KMS-11 (cell line): ENCODE measurements at regions not wholly inside any gene's neighbourhood (a gene's known extent, or its start where the extent isn't known, plus 50 kb on each side); places are given as distances from the start of the nearest gene placed in this dataset.

ENCODE experiments used
- H2AFZ ChIP-seq: fragments of 200-600 bp; sonication (generic); 2 replicates; pipeline ENCODE4 v1.6.1; 2016; ENCODE audit warnings: antibody characterized with exemption, mixed run types, low read depth
- H3K27ac ChIP-seq: fragments of 200-600 bp; sonication (generic); 2 replicates; pipeline ENCODE4 v1.6.1; 2016; ENCODE audit warnings: mild to moderate bottlenecking, mixed run types
- H3K27me3 ChIP-seq: fragments of 200-600 bp; sonication (generic); 2 replicates; pipeline ENCODE4 v1.6.1; 2017; ENCODE audit warnings: mild to moderate bottlenecking, low read depth, mixed run types, moderate library complexity; ENCODE audit not compliant: insufficient read depth
- H3K36me3 ChIP-seq: fragments of 200-600 bp; sonication (generic); 2 replicates; pipeline ENCODE4 v1.6.1; 2017; ENCODE audit warnings: mild to moderate bottlenecking, mixed run types; ENCODE audit not compliant: insufficient read depth
- H3K4me1 ChIP-seq: fragments of 200-600 bp; sonication (generic); 2 replicates; pipeline ENCODE4 v1.6.1; 2016; ENCODE audit warnings: mild to moderate bottlenecking, low read depth, mixed run types; ENCODE audit not compliant: poor library complexity, severe bottlenecking
- H3K4me2 ChIP-seq: fragments of 200-600 bp; sonication (generic); 2 replicates; pipeline ENCODE4 v1.7.0; 2016; ENCODE audit warnings: mild to moderate bottlenecking, mixed run types
- H3K4me3 ChIP-seq: fragments of 200-600 bp; sonication (generic); IDR thresholded peaks from 2 replicates; pipeline ENCODE4 v1.6.1; 2017; ENCODE audit warnings: low read depth, low read length, mixed read lengths; ENCODE audit not compliant: insufficient read depth
- H3K79me2 ChIP-seq: fragments of 200-600 bp; sonication (generic); 2 replicates; pipeline ENCODE4 v1.6.1; 2016; ENCODE audit warnings: low read depth, mixed run types; ENCODE audit not compliant: insufficient read depth
- H3K9ac ChIP-seq: fragments of 200-600 bp; sonication (generic); 2 replicates; pipeline ENCODE4 v1.6.1; 2016; ENCODE audit warnings: mild to moderate bottlenecking, mixed run types
- H4K20me1 ChIP-seq: fragments of 200-600 bp; sonication (generic); 2 replicates; pipeline ENCODE4 v1.6.1; 2016; ENCODE audit warnings: mild to moderate bottlenecking, mixed run types; ENCODE audit not compliant: insufficient read depth
- TF ChIP-seq, protein P1 (sequence below): fragments of 200-600 bp; sonication (generic); conservative IDR thresholded peaks from 2 replicates; pipeline ENCODE4 v1.6.1; 2017; ENCODE audit warnings: low read depth, mild to moderate bottlenecking, antibody characterized with exemption, low read length, moderate library complexity, mixed read lengths

DNA sequence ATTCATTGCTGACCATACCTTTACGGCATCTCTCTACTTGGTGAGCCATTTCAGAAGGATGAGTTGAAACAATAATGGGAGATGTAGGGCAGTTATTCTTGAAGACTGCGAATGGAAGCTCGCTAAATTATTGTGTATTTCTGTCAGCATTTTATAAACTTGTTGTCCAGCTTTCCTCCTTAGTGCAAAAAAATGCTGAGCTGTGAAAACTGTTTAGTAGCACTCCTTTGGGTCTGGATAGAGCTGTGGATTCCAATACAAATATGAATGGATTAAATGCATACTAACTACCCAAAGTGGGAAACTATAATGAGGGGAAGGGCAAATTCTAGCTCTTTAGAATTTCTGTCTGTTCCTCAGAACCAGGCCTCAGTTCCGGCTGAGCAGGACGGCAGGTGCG lies 461.6 kb downstream of the TXNL1 start:
- Histone ChIP-seq H4K20me1 (no peaks in the 10 kb centered on the region), H3K27me3 (no peaks in the 10 kb centered on the region), H2AFZ (no peak overlapping the region), H3K4me3 (no peak overlapping the region), H3K27ac (no peak overlapping the region), H3K79me2 (no peaks in the 10 kb centered on the region), H3K4me2 (no peak overlapping the region), H3K36me3 (no peaks in the 10 kb centered on the region), H3K4me1 (no peaks in the 10 kb centered on the region), H3K9ac (no peak overlapping the region)
- TF ChIP-seq, protein P1, sequence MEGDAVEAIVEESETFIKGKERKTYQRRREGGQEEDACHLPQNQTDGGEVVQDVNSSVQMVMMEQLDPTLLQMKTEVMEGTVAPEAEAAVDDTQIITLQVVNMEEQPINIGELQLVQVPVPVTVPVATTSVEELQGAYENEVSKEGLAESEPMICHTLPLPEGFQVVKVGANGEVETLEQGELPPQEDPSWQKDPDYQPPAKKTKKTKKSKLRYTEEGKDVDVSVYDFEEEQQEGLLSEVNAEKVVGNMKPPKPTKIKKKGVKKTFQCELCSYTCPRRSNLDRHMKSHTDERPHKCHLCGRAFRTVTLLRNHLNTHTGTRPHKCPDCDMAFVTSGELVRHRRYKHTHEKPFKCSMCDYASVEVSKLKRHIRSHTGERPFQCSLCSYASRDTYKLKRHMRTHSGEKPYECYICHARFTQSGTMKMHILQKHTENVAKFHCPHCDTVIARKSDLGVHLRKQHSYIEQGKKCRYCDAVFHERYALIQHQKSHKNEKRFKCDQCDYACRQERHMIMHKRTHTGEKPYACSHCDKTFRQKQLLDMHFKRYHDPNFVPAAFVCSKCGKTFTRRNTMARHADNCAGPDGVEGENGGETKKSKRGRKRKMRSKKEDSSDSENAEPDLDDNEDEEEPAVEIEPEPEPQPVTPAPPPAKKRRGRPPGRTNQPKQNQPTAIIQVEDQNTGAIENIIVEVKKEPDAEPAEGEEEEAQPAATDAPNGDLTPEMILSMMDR, result no peak

DNA sequence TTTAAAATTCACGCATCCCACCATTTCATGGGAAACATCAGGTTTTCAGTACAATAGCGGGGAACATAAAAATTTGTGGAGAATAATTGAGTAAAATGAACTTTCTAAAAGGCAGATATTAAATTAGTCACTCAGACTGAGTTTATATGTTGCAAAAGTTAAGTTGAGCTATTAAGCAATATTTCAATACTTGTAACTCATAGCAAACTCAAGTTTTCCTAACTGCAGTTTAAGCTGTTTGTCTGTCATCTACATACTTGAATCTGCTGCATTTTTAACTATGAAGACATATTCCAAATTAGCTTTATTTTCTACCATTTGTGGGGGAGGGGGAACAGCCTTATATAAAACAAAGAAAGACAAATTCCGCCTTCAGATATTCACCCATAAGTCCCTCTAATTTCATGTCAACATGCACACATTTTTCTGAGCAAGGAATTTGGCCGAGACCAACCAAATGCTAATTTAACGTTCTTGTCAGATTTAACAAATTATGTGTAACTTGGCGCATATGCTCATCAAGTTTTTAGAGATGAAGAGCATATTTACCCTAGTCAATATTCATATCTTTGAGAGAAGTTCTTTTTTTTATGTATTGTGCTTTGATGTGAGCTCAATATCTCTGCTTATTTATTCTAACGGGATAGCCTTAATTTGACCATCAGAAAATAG lies 462.9 kb downstream of the TXNL1 start:
- Histone ChIP-seq H3K79me2 (no peaks in the 10 kb centered on the region), H2AFZ (no peak overlapping the region), H3K4me2 (no peak overlapping the region), H3K4me1 (no peaks in the 10 kb centered on the region), H4K20me1 (no peaks in the 10 kb centered on the region), H3K4me3 (no peak overlapping the region), H3K27me3 (no peaks in the 10 kb centered on the region), H3K9ac (no peak overlapping the region), H3K36me3 (no peaks in the 10 kb centered on the region), H3K27ac (no peak overlapping the region)
- TF ChIP-seq, protein P1, result no peak

DNA sequence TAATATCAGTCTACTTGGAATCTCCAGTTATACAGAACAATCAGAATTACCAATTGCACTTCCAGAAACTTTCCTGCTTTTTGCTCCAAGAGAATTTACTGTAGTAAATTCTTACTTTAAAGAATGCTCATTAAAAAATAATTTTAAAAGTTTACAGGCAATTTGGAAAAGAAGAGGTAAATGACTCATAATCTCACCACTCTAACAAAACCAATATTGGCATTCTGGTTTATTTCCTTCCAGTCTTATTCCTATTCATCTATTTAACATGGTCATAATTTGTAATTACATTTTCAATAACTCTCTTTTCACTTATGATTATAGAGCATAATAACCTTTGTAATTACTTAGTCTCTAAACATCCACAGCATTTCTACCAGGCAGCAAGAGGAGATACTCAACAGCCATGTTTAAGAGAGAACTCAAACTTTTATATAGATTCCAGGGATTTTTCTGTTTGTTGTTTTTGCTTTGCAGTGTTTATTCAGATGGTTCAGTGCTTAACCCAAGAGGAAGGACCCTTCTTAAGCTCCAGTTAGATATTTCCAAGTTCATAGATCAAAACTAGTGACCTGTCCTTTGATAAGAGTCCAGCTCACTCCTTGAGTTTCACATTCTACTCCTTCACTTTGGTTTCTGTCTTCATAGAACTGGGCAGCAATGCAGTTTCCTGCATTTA lies 464.7 kb downstream of the TXNL1 start:
- no peak overlapping the region for H2AFZ ChIP-seq
- H3K36me3 ChIP-seq, result no peaks in the 10 kb centered on the region
- H3K4me3 ChIP-seq, result no peak overlapping the region
- no peak overlapping the region for H3K27ac ChIP-seq
- no peak overlapping the region for H3K9ac ChIP-seq
- no peaks in the 10 kb centered on the region for H4K20me1 ChIP-seq
- TF ChIP-seq, protein P1, result no peak
- no peaks in the 10 kb centered on the region for H3K79me2 ChIP-seq
- no peaks in the 10 kb centered on the region for H3K4me1 ChIP-seq
- H3K4me2 ChIP-seq, result no peak overlapping the region
- no peaks in the 10 kb centered on the region for H3K27me3 ChIP-seq

DNA sequence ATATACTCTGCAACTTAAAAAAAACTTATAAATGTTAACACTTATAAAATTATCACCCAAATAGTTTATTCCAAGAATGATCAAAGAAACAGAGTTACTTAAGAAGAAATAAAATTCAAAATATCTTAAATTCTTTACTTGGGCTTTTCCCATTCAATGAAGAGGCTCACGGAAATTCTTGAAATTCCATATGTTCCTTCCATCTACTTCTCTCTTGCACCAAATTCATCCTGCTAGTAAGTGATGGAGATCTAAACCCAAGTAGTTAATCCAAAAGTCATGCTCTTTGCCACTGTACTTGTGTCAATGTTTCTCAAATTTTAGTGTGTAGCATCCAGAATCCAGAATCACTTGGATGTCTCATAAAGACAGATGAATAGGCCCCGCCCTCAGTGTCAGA lies 465.9 kb downstream of the TXNL1 start:
- H3K36me3 ChIP-seq, result no peaks in the 10 kb centered on the region
- H3K79me2 ChIP-seq, result no peaks in the 10 kb centered on the region
- H3K4me2 ChIP-seq, result no peak overlapping the region
- H3K4me3 ChIP-seq, result no peak overlapping the region
- no peaks in the 10 kb centered on the region for H4K20me1 ChIP-seq
- no peak overlapping the region for H3K27ac ChIP-seq
- H3K4me1 ChIP-seq, result no peaks in the 10 kb centered on the region
- no peaks in the 10 kb centered on the region for H3K27me3 ChIP-seq
- TF ChIP-seq, protein P1, result no peak
- no peak overlapping the region for H3K9ac ChIP-seq
- H2AFZ ChIP-seq, result no peak overlapping the region
